MM.1S (cell line): ENCODE measurements at regions not wholly inside any gene's neighbourhood (a gene's known extent, or its start where the extent isn't known, plus 50 kb on each side); places are given as distances from the start of the nearest gene placed in this dataset.

Source experiments
- EZH2 ChIP-seq: fragments of 300-600 bp; sonication (generic); optimal IDR thresholded peaks from 2 replicates; pipeline ENCODE3; 2017; ENCODE audit warnings: low read depth, mild to moderate bottlenecking, antibody characterized with exemption, low read length, mixed read lengths
- EZH2phosphoT487 ChIP-seq: fragments of 300-600 bp; sonication (generic); IDR thresholded peaks from 2 replicates; pipeline ENCODE4 v1.6.1; 2018; ENCODE audit warnings: antibody characterized with exemption, low read length
- TF ChIP-seq, protein P1 (sequence below): fragments of 300-600 bp; sonication (generic); IDR thresholded peaks from 2 replicates; pipeline ENCODE4 v1.5.1; 2016; ENCODE audit warnings: antibody characterized with exemption, low read length, mixed read lengths

DNA sequence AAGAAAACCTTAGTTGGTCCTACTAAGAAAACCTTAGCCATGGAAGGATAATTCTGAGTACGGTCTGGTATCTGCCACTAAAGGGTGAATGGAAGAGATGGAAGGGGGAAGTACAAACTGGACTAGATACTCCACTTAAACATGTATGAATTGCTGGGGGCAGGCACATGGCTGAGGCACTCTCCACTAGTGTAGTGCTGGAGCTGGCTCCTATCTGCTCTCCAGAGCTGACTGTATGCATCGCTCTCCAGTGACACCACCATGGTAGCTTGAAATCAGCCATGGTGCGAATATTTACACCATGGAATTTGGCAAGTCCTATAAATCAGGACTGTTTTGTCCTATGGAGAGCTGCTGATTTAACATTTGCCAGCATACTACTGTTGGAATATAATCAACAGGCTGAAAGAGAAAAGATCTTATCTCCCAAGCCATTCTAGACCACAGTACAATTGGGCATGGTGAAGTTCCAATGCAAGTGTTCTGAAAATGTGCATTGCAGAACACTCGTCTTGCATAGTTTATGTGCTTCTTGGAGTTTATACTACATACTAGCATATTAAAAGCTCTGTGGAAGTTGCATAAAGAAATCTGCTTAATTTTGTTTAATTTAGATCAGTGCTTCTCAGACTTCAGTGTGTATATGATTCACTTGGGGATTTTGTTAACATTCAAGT, 277.4 kb downstream of the TDRD15 start:
- TF ChIP-seq, protein P1, sequence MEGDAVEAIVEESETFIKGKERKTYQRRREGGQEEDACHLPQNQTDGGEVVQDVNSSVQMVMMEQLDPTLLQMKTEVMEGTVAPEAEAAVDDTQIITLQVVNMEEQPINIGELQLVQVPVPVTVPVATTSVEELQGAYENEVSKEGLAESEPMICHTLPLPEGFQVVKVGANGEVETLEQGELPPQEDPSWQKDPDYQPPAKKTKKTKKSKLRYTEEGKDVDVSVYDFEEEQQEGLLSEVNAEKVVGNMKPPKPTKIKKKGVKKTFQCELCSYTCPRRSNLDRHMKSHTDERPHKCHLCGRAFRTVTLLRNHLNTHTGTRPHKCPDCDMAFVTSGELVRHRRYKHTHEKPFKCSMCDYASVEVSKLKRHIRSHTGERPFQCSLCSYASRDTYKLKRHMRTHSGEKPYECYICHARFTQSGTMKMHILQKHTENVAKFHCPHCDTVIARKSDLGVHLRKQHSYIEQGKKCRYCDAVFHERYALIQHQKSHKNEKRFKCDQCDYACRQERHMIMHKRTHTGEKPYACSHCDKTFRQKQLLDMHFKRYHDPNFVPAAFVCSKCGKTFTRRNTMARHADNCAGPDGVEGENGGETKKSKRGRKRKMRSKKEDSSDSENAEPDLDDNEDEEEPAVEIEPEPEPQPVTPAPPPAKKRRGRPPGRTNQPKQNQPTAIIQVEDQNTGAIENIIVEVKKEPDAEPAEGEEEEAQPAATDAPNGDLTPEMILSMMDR: no peak
- TF ChIP-seq EZH2 (no peak), EZH2phosphoT487 (no peak)
